Fibroblast of skin of scalp (primary cell): ENCODE measurements at regions not wholly inside any gene's neighbourhood (a gene's known extent, or its start where the extent isn't known, plus 50 kb on each side); places are given as distances from the start of the nearest gene placed in this dataset.
A peak's percentile ranks its signal among the peaks of the same experiment; 100 is the strongest.

Experiments
- DNase-seq: peaks from one replicate; pipeline ENCODE4 v3.0.0-alpha.2; 2013

GRCh38 chr12:28884904-28885679 is 264.0 kb upstream of the FAR2 start:
- no peak for DNase-seq

- no peak for DNase-seq
These were observed 263.1 kb upstream of the FAR2 start for GRCh38 chr12:28885928-28886327.

- DNase-seq = no peak
These were observed 261.6 kb upstream of the FAR2 start for GRCh38 chr12:28887461-28887990.

DNA sequence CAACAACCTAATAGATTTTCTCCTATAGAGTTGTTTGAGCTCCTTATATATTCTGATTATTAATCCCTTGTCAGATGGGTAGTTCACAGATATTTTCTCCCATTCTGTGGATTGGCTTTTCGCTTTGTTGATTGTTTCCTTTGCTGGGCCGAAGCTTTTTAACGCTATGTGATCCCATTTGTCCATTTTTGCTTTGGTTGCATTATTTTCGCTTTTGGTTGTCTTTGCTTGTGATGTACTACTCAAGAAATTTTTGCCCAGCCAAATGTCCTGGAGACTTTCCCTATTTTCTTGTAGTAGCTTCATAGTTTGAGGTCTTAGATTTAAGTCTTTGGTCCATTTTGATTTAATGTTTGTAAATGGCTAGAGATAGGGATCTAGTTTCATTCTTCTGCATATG is 258.4 kb upstream of the FAR2 start:
- no peak for DNase-seq

GRCh38 chr12:28891126-28891525 is 258.0 kb upstream of the FAR2 start:
- DNase-seq = no peak

DNA sequence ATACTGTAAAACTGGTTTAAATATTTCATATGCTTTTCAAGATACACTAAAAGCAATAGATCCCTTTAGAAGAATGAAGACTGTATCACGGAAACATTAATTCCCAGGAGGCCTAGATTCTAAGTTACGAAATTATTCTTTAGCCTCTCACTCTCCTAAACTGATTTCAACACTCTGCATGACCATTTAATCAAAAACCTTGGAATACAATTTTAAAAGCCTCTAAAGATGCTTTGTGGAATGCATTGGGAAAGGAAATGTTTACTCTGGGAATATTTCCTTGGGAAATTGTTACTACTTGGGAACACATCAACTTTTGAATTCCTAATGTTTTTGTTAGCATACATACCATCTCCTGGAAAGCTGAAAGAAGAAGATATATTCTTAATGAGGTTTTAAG is 255.7 kb upstream of the FAR2 start:
- DNase-seq = peak; percentile 84

DNA sequence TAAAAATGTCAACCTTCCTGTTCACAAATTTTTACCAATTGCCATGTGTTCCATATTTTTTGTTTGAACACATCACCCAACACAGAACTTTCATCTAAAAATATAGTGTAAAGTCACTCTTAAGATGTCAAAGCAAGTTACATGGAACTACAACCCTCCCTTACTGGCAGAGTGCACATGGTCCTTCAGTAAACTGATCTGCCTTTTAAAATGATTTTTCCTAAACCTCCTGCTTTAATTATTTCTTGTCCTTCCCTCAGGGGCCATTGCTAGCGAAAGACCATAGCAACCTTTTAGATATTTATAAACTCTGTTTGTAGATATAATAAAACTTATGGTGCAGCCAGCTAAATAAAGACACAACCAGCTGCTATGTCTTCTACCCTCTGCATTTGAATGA is 255.2 kb upstream of the FAR2 start:
- no peak for DNase-seq

DNA sequence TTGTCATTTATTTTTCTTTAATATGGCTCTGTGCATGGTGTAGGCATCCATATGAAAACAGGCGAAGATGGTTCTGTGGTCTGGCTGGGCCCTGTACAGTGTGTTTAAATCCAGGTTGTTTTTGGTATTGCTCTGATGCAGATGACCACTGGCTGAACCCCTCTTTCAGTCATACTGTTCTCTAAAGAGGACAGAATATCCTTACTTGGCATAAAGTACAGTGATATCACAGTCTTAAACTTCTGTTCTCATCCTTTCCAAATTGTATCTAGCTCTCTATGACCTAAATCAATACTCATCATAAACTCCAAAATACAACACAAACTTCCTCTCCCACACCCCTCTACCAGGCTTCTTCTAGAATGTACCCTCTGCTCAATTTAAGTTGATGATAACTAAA is 252.7 kb upstream of the FAR2 start:
- no peak for DNase-seq

- no peak for DNase-seq
These were observed 251.0 kb upstream of the FAR2 start for GRCh38 chr12:28898038-28898437.

GRCh38 chr12:28899951-28900350 is 249.1 kb upstream of the FAR2 start:
- peak; percentile 95 for DNase-seq

DNA sequence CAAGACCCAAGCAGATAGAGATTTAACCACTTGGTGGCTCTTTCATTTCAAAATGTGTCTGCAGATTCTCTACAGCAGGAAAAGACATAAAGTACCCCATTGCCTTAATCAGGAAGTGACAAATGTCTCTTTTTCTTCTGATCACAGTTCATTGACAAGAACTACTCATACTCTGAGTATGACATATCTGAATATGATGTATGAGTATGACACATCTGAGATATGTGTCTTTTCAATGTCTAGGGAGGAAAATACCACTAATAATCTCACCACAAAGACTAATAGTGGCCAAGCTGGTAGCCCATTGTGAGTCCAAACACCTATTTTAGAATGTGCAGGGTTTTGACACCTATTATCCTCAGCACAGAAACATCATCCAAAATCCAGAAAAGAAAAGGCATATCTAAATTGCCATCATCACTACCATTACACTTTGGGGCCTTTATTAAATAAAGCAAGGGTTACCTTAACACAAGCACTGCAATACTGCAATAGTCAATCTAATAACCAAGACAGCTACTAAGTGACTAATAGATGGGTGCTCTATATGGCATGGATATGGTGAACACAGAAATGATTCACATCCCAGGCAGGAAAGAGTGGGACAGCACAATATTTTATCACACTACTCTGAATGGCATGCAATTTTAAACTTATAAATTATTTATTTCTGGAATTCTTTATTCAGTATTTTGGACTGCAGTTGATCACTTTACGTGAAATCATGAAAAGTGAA is 243.7 kb upstream of the FAR2 start:
- DNase-seq = no peak

DNA sequence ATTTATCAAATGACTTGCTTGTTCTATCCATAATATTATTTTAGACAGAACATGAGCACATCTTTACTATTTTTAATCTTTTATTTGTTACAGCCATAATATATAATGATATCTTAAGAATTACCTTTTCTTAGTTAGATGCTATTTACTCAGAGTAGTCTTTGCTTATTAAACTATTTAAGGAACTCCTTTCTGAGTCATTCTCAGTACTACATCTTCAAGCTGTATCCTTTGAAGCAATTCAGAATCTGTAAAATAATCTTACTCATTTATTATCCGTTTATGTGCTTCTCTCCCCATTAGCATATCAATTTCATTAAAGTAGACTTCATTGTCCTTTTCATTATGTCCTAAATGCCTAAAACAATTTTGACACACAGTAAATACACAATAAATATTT is 240.4 kb upstream of the FAR2 start:
- no peak for DNase-seq

- DNase-seq = peak; percentile 77
These were observed 239.8 kb upstream of the FAR2 start for GRCh38 chr12:28909291-28909690.

DNA sequence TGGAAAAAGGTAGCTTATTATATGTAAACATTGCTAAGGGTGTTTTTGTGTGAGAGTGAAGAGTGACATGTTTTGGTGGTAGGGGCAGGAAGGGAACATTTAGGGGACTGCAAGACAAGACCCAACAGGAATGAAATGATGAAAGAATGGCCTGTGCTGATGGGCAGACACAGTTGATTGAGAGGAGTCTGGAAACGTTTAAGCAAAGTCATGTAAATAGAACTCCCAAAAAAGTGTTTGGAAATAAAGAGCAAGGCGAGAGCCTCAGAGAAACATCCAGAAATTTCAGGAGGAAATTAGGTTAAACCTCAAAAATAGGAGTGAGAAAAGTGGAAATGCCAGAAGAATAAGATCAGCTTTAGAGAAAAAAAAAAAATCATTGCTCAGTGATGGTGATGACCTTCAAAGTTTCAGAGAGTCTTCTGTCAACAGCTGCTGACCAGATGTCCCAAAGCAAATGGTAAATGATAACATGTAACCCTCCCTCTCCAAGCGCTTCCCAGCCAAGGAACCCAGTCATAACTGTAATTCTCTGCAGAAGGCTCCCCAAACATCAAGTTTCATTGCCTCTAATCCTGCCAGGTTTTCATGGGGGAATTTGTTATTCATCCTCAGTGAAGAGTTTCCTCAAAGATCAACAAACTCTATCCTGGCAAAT is 223.2 kb upstream of the FAR2 start:
- peak; percentile 43 for DNase-seq

DNA sequence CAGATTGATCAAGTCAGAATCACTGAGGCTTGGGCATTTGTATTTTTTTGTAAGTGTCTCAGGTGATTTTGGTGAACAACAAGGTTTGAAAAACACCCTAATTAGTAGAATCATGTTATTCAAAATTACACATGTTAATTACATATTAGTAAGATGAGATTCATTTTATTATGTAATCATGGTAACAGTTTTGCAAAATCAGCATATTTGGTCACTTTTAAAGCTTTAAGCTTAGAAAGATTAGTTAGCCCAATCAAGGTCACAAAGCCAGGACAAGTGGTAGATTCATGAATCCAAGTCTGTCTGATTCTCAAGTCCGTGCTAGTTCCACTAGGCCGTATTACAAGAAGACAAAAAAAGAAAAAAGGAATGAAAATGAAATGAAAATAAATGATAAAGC is 218.4 kb upstream of the FAR2 start:
- DNase-seq = no peak

GRCh38 chr12:28933176-28933575 is 215.9 kb upstream of the FAR2 start:
- DNase-seq = no peak

- DNase-seq = no peak
These were observed 215.1 kb upstream of the FAR2 start for GRCh38 chr12:28933864-28934527.

GRCh38 chr12:28936221-28936620 is 212.9 kb upstream of the FAR2 start:
- DNase-seq = no peak

GRCh38 chr12:28936711-28937110 is 212.4 kb upstream of the FAR2 start:
- DNase-seq = no peak

DNA sequence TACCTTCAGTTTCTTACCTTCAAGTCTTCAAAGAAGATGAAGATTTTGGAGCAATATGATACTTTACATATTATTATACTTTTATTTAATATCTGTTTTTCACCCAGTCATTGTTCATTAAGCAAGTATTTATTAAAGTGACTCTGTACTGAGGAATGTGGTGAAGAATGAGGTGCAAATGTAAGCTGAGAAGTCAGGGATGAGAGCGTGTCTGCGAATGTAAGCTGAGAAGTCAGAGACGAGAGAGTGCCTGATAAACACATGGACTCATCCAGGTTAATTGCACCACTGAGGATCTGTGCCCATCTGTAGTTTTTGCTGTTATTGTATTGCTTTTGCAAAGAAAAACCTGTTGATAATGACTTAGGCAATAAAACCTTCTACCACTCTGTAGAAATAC is 211.9 kb upstream of the FAR2 start:
- peak; percentile 66 for DNase-seq

DNA sequence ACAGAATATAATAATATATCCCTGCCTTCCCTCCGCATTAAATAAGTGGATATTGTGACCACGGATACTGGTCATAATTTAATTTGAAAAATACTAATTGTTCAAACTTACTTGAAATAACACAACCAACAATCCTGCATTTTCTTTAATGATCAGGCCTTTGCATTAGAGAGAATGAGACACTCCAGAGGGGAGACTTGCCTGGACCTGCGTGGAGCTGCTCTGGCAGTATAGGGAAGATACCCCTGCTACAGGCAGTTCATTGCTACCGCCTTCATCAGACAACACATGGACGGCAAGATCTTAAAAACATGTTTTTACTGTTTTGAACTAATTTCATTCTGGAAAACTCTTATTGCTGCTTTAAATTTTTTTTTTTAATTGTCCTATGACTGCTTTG is 211.0 kb upstream of the FAR2 start:
- no peak for DNase-seq

DNA sequence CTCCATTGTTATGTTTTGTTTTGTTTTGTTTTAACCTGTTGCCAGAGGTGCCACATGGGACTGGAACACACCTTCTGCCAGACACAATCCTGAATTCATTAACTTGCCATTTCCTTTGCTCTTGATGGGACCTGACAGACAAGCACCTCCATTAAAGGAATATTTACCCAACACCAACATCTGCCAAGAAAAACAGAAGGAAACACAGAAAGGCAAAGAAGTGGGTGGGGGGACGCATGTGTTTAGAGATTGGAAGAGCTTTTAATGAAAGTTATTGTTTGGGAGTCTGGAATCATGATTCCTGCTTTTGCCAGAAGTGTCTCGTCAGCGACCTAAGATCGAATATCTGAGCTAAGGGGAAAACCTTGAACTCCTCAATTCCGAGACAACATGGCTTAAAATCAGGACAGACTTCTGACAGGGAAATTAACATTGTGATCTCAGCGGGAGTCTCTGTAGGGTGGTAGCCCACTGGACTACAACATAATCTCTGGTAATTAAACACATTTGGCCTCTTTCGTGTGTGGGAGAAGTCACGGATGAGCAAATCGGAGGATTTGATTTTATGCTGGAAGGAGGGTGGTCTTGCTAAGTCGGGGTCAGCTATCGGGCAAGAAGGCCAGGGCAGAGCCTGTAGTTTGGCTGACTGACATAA is 210.4 kb upstream of the FAR2 start:
- DNase-seq = no peak
